ENCODE measurements at regions not wholly inside any gene's neighbourhood (a gene's known extent, or its start where the extent isn't known, plus 50 kb on each side); places are given as distances from the start of the nearest gene placed in this dataset.

DNA sequence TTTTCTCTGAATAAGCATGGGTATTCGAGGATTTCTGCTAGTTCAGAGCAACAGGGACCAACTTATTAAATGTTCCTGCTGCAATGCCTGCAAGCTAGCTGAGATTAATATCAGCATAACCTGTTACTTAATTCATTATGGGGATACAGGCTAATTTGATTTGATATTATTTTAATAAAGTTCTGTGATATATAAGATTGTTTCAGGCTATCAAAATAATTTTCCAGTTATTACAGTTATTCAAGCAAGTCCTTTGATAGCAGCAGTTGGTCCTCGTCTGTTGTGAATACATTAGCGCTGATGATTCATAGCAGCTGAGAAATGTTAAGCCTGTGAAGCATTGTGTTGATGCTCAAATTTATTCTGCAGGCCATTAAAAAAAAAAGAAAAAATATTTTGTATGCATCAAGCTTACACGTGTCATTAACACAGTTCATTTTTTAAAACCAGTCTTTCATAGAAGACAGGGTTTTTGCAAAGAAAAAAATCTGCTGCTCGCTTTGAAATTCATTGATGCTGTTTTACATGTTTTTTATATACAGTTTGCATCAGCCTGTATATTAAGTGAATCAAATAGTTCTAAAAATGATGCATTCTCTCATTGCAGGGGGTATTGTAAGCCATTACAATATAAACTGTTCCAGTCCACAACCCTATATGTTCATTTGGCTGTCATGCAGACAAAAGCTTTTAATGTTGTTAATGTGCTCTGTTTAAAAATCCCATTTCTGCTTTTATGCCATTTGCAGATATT, 482.5 kb downstream of the BCL11A start:
- no peak for DNase-seq (ENCODE audit: low spot score)
- Mint-ChIP-seq H3K27me3 (ENCODE audit: low read depth) (no peaks in the 10 kb centered on the region), H3K4me3 (ENCODE audit: low read depth) (no peak overlapping the region), H3K27ac (no peak overlapping the region), H3K9me3 (no peaks in the 10 kb centered on the region), H3K4me1 (ENCODE audit: low read depth) (no peaks in the 10 kb centered on the region), H3K36me3 (ENCODE audit: low read depth) (no peaks in the 10 kb centered on the region)
- intact Hi-C loops (cut with micrococcal nuclease) = no loop called here

DNA sequence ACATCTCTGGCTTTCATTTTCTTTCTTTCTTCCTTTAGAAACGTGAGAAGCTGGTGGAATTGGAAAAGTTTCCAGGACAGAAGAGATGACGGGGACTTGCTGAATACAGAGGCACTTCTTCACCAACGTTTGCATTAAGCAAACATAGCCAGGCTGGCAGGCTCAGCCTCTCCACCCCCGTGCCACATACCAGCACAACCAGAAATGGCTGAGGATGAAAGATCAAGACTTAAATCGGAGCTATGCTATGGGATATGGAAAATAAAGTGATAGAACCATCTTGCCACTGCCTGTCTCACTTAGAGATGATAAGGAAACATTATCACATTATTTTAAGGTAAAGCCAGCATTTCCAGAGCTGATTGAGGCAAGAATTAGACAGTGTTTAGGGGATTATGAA, 483.3 kb downstream of the BCL11A start:
- DNase-seq (ENCODE audit: low spot score) = no peak
- intact Hi-C loops (cut with micrococcal nuclease) = no loop called here
- no peaks in the 10 kb centered on the region for H3K9me3 Mint-ChIP-seq
- no peak overlapping the region for H3K4me3 Mint-ChIP-seq (ENCODE audit: low read depth)
- H3K4me1 Mint-ChIP-seq (ENCODE audit: low read depth) = no peaks in the 10 kb centered on the region
- no peaks in the 10 kb centered on the region for H3K27me3 Mint-ChIP-seq (ENCODE audit: low read depth)
- no peak overlapping the region for H3K27ac Mint-ChIP-seq
- H3K36me3 Mint-ChIP-seq (ENCODE audit: low read depth) = no peaks in the 10 kb centered on the region

DNA sequence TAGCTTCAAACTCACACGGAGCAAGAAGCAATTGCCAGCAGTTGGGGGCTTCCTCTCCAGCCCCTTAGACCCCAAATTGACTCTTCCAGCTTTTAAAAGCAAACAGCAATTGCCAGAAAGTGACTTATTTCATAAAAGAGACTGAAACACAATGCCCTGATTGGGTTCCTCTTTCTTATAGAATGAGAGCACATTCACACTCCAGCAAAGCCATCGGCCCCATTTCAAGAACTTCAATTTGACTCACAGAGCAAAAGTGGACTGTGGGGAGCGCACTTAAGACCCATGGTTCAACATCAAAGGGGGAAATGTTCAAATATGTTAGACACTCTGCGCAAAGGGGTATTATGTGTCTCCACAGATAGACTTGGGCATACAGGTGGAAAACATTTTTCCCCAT, 484.7 kb downstream of the BCL11A start:
- Mint-ChIP-seq H3K4me3 (ENCODE audit: low read depth) (no peak overlapping the region), H3K27ac (no peak overlapping the region), H3K4me1 (ENCODE audit: low read depth) (no peaks in the 10 kb centered on the region), H3K36me3 (ENCODE audit: low read depth) (no peaks in the 10 kb centered on the region), H3K27me3 (ENCODE audit: low read depth) (no peaks in the 10 kb centered on the region), H3K9me3 (no peaks in the 10 kb centered on the region)
- intact Hi-C loops (cut with micrococcal nuclease) = no loop called here
- no peak for DNase-seq (ENCODE audit: low spot score)

DNA sequence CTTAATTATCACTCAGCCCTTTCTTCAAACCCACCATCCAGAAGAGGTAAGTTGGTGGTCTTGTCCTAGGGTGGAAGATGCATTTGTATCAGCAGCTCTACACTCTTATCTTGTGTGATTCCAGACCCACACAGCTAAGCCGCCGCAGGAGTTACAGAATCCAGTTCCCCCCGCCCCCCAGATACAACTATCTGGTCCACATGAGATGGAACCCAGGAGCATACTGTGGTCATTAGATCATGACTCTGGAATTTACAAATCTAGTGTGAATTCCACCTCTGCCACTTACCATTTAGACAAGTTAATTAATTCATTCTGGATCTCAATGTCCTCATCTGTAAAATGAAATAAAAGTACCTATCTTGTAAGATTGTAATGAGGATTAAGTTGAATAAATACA, 486.4 kb downstream of the BCL11A start:
- Mint-ChIP-seq H3K4me1 (ENCODE audit: low read depth) (no peaks in the 10 kb centered on the region), H3K4me3 (ENCODE audit: low read depth) (no peak overlapping the region), H3K36me3 (ENCODE audit: low read depth) (no peaks in the 10 kb centered on the region), H3K9me3 (no peaks in the 10 kb centered on the region), H3K27ac (no peak overlapping the region), H3K27me3 (ENCODE audit: low read depth) (no peaks in the 10 kb centered on the region)
- DNase-seq (ENCODE audit: low spot score) = no peak
- intact Hi-C loops (cut with micrococcal nuclease) = no loop called here

DNA sequence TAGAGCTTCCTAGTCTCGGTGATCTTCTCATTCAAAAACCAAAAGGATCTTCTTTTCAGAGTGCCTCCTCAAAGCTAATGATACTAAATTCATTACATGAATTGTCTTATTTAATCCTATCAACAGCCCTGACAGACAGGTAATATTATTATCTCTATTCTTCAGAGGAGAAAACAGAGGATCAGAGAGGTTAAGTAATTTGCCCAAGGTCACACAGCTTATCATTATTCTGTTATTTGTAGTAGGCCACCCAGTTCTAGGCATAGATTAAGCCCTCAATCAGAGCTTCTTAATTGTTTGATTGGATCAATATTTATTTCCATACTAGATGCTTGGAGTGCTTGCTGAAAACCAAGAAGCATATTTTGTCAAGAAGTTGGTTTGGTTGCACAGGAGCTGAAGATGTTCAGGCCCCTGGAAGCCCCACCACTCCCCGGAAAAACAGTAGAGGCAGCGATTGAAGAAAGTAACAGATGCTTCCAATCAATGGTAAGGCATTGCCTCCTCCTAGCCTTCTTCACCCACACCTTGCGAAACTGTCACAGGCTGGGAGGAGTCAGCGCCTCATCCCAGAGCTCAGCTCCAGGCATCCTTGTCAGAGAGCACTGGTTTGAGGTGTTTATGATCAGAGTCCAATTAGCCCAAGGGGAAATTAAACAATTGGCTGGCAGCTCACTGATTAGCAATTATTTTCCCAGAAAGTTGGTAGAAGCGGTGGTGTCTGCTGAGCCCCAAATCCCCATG, 487.2 kb downstream of the BCL11A start:
- no peak for DNase-seq (ENCODE audit: low spot score)
- H3K4me1 Mint-ChIP-seq (ENCODE audit: low read depth) = no peaks in the 10 kb centered on the region
- H3K27me3 Mint-ChIP-seq (ENCODE audit: low read depth) = no peaks in the 10 kb centered on the region
- no peaks in the 10 kb centered on the region for H3K36me3 Mint-ChIP-seq (ENCODE audit: low read depth)
- H3K9me3 Mint-ChIP-seq = no peaks in the 10 kb centered on the region
- no peak overlapping the region for H3K4me3 Mint-ChIP-seq (ENCODE audit: low read depth)
- intact Hi-C loops (cut with micrococcal nuclease) = no loop called here
- no peak overlapping the region for H3K27ac Mint-ChIP-seq

DNA sequence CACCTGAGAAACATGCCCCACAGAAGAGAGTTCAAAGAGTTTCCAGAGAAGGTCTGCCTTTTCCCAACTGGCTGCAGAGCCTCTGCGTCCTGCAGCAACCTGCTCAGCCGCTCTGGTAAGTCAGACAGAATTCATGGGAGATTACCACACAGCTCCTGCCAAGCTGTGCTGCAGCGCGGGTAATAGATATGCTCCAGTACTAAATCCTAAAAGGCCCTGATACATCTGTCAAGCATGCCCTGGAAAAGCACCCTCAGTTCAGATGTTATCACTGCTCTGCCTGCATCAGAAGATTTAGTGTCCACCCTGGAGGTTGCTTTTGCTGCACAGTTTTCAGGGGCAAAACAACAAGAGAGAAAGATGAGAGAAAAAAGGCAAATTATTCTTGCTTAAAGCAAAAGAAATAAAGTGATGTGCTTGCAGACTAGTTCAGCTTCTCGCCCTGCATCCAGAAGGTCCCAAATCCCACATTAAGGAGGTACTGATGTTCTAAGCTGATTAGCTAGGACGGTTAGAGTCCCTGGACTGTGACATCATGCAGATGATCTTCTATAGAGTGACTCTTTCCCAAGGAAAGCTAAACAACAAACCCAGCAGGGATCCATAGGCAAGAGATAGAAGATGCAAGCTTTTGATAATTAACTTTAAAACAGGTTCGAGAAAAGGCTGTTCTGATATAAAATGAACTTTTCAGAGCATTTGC, 488.6 kb downstream of the BCL11A start:
- Mint-ChIP-seq H3K4me1 (ENCODE audit: low read depth) (no peaks in the 10 kb centered on the region), H3K27ac (no peak overlapping the region), H3K4me3 (ENCODE audit: low read depth) (no peak overlapping the region), H3K9me3 (no peaks in the 10 kb centered on the region), H3K36me3 (ENCODE audit: low read depth) (no peaks in the 10 kb centered on the region), H3K27me3 (ENCODE audit: low read depth) (no peaks in the 10 kb centered on the region)
- intact Hi-C loops (cut with micrococcal nuclease) = no loop called here
- DNase-seq (ENCODE audit: low spot score) = no peak

DNA sequence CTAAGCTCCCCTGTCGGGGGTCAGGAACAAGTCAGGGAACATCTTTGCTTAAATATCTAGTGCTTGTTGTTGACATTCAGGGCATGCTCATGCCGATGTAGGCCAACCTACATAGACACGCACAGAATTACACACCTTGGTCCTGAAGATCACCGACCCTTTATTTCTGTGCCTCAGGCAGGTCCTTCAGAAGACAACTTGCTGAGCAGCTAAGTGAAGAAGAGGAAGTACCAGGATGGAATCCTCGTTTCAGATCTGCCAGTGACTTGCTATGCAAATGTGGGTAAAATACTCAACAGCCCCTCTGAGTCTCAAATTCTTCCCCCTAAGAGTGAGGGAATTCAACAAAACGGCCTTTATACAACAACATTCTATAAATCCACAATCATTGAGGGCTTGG, 494.7 kb downstream of the BCL11A start:
- no peaks in the 10 kb centered on the region for H3K4me1 Mint-ChIP-seq (ENCODE audit: low read depth)
- H3K27me3 Mint-ChIP-seq (ENCODE audit: low read depth) = no peaks in the 10 kb centered on the region

DNA sequence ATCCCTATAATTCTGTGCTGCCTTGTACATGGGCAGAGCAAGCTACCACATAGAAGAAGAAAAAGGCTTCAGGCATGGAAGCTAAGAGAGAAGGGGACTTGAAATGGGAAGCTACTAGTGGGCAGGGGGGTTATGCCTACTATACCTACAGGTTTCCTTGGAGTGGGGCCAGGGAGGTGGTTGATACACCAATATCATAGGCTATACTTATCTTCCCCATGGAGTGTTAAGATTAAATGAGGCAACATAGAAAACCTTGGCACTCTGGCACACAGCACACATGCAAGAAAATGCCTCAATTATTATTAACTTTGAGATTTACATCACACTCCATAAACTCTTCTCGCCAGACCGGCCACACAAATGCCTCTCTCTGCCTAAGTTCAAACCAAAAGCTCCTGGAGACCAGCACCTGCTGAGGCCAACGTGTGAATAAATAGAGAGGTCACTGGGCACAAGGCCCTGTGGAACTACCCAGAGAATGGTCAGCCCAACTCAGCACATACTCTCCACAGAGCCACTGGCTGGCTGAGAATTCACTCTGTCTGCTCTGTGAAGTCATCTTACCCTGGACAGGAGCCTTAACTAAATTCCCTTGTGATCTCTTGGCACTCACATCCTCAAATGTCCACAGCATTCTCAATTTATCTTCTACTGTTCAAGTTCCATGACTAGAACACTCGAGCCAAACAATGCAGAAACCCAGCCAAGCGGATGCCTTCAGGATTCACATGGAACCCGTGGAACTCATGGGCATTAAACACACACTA, 498.7 kb downstream of the BCL11A start:
- H3K27ac Mint-ChIP-seq = no peak overlapping the region
- no peak overlapping the region for H3K4me3 Mint-ChIP-seq (ENCODE audit: low read depth)
- no peaks in the 10 kb centered on the region for H3K9me3 Mint-ChIP-seq
- DNase-seq (ENCODE audit: low spot score) = no peak
- no peaks in the 10 kb centered on the region for H3K36me3 Mint-ChIP-seq (ENCODE audit: low read depth)
- no peaks in the 10 kb centered on the region for H3K4me1 Mint-ChIP-seq (ENCODE audit: low read depth)
- H3K27me3 Mint-ChIP-seq (ENCODE audit: low read depth) = no peaks in the 10 kb centered on the region
- intact Hi-C loops (cut with micrococcal nuclease) = no loop called here

More for the DNA sequence above, 494.7 kb downstream of the BCL11A start:
- intact Hi-C loops (cut with micrococcal nuclease) = no loop called here
- Mint-ChIP-seq H3K36me3 (ENCODE audit: low read depth) (no peaks in the 10 kb centered on the region), H3K9me3 (no peaks in the 10 kb centered on the region), H3K4me3 (ENCODE audit: low read depth) (no peak overlapping the region), H3K27ac (no peak overlapping the region)
- no peak for DNase-seq (ENCODE audit: low spot score)

DNA sequence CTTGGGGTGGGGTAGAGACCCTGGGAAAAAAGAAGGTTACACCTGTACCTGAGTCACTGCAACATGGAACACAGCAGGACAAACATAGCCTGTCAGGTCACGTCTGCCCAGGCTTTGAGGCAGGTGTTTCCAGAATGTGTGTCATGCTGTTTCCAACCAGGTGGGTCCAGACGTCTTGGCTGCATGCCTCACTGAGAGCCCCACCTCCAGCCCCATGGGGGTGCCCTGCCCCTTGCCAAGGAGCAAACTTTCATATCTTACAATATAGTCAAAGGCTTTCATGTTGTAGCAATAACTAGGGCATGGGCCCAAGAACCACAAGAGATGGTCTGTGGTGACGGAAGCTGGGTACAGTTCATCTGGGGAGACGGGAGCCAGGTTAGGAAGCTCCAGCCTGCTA, 499.7 kb downstream of the BCL11A start:
- Mint-ChIP-seq H3K27ac (no peak overlapping the region), H3K4me1 (ENCODE audit: low read depth) (no peaks in the 10 kb centered on the region), H3K4me3 (ENCODE audit: low read depth) (no peak overlapping the region), H3K36me3 (ENCODE audit: low read depth) (no peaks in the 10 kb centered on the region), H3K9me3 (no peaks in the 10 kb centered on the region), H3K27me3 (ENCODE audit: low read depth) (no peaks in the 10 kb centered on the region)
- intact Hi-C loops (cut with micrococcal nuclease) = no loop called here
- no peak for DNase-seq (ENCODE audit: low spot score)

DNA sequence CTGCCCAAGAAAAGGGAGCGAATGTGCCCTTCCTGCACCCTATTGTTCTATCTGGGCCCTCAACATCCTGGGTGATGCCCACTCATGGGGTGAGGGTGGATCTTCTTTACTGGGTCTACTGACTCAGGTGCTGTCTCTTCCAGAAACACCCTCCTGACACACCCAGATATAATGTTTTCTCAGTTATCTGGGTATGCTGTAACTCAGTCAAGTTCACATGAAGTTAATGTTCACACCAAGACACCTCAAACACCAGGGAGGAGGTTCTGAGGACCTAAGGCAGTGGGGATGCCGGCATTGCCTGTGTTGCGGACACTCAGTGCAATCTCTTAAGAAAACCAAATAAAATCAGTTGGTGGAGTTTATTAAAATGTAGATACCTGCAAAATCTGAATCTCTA, 500.9 kb downstream of the BCL11A start:
- no peaks in the 10 kb centered on the region for H3K27me3 Mint-ChIP-seq (ENCODE audit: low read depth)
- H3K9me3 Mint-ChIP-seq = no peaks in the 10 kb centered on the region
- no peak overlapping the region for H3K4me3 Mint-ChIP-seq (ENCODE audit: low read depth)
- intact Hi-C loops (cut with micrococcal nuclease) = no loop called here
- H3K27ac Mint-ChIP-seq = no peak overlapping the region
- no peak for DNase-seq (ENCODE audit: low spot score)
- H3K4me1 Mint-ChIP-seq (ENCODE audit: low read depth) = no peaks in the 10 kb centered on the region
- H3K36me3 Mint-ChIP-seq (ENCODE audit: low read depth) = no peaks in the 10 kb centered on the region

DNA sequence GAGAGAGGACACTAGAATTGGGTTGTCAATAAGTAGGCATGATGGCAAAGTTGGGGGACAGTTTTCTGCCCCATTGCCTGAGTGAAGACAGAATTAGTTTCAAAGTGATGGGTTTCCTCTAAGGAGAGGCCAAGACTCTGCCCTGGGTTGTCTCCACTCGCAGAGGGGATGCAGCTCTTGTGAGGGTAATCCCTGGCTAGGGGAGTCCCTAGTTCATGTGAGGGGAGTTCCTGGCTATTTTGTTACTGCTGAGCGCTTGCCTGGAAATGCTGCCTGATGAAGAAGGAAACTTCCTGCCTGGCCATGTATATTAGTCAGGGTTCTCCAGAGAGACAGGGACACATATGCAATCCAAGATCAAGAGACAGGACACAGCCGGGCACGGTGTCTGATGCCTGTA, 501.5 kb downstream of the BCL11A start:
- Mint-ChIP-seq H3K27me3 (ENCODE audit: low read depth) (no peaks in the 10 kb centered on the region), H3K27ac (no peak overlapping the region), H3K4me3 (ENCODE audit: low read depth) (no peak overlapping the region), H3K4me1 (ENCODE audit: low read depth) (no peaks in the 10 kb centered on the region), H3K9me3 (no peaks in the 10 kb centered on the region), H3K36me3 (ENCODE audit: low read depth) (no peaks in the 10 kb centered on the region)
- intact Hi-C loops (cut with micrococcal nuclease) = no loop called here
- DNase-seq (ENCODE audit: low spot score) = no peak

DNA sequence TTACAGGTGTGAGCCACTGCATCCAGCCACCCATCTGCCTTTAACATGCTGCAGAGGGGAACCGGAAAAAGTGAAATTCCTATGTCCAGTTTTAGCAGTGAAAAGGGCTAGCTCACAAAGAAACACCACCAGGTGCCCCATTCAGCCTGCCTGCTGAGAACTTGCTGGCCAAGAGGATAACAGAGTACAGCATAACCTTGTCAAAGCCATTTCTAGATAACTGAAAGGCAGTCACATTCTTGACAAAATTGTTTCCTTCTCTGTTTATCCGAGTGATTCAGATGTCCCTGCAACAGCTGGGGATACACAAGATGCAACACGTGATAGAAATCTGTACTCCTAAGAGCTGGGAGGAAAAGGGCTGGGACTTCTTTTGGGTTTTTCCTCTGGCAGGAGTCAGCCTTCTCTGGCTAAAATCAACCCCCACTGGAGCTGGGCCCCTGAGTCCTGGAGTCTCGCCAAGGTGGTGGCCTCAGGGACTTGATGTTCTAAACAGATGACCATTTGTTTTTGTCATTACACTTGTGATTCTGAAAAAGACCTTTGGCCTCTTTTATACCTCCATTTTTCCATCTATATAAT, 505.4 kb downstream of the BCL11A start:
- H3K27ac Mint-ChIP-seq = no peak overlapping the region
- no peaks in the 10 kb centered on the region for H3K4me1 Mint-ChIP-seq (ENCODE audit: low read depth)
- H3K36me3 Mint-ChIP-seq (ENCODE audit: low read depth) = no peaks in the 10 kb centered on the region
- no peaks in the 10 kb centered on the region for H3K9me3 Mint-ChIP-seq
- no peak for DNase-seq (ENCODE audit: low spot score)
- intact Hi-C loops (cut with micrococcal nuclease) = no loop called here
- no peak overlapping the region for H3K4me3 Mint-ChIP-seq (ENCODE audit: low read depth)
- no peaks in the 10 kb centered on the region for H3K27me3 Mint-ChIP-seq (ENCODE audit: low read depth)
